ENCODE measurements at regions not wholly inside any gene's neighbourhood (a gene's known extent, or its start where the extent isn't known, plus 50 kb on each side); places are given as distances from the start of the nearest gene placed in this dataset.

DNA sequence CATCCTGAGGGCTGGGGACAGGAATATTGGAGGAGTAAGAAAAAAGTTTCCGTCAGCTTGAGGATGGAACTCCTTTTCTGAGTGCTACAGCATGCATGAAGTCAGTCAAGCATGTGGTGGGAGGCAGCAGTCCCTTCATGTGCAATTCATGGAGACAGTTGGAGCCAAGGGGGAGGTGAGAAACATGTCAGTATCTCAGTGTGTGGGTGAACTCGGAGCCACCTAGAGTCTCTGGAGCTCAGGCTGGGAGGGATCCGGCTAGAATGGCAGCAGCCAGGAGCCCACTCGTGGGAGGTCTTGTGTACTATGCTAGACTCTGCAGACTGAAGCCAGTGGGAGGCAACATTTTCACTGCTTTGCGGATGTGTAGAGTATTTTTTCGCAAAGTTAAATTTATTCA is 60.3 kb downstream of the AVPR1A start:
- Histone ChIP-seq H3K36me3 (ENCODE audit: control insufficient read depth, insufficient read depth, low read length) (no peaks in the 10 kb centered on the region), H3K27me3 (ENCODE audit: control insufficient read depth, insufficient read depth, low read length) (no peaks in the 10 kb centered on the region), H3K4me1 (ENCODE audit: control insufficient read depth, insufficient read depth, low read length) (peaks cover 8% of the 10 kb centered on the region), H3K4me3 (ENCODE audit: low read depth, low read length) (no peak overlapping the region), H3K27ac (ENCODE audit: low read depth, low read length) (no peak overlapping the region), H3K9me3 (ENCODE audit: control insufficient read depth, insufficient read depth, low read depth, low read length) (no peaks in the 10 kb centered on the region), H3K9ac (ENCODE audit: low read length) (no peak overlapping the region)

DNA sequence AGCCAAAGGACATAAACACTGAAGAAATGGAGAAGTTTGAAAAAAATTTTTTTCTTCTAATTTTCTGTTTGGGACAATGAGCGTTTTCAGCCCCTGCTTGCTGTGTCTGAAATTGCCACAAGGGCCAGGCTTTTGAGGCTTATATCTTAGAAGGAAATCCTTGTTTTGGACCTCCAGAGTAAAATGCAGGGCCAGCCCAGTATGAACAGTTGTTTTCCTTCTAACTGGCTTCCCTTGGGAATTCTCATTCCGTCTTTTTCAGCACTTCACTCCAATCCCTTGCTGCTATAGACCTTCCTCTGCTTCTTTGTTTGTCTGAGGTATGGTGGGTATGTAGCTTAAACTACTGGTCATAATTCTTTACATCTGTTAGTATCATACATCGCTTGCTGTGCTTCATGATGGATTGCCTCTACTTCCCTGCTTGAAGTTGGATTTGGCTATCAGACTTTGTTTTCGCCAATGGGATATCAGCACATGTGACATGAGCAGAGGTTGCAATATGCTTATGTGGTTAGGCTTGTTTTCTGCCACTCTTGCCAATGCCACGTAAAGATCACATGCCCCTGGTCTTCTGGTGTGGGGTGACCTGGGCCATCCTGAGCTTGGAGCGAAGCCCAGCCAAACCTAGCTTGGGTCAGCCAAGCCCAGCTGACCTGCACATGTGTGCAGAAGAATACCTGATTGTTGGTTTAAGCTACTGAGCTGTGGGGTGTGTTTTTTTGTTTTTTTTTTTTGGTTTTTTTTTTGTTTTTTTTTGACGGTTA is 64.7 kb downstream of the AVPR1A start:
- Histone ChIP-seq H3K9me3 (ENCODE audit: control insufficient read depth, insufficient read depth, low read depth, low read length) (no peaks in the 10 kb centered on the region), H3K4me1 (ENCODE audit: control insufficient read depth, insufficient read depth, low read length) (peaks cover 15% of the 10 kb centered on the region), H3K4me3 (ENCODE audit: low read depth, low read length) (no peak overlapping the region), H3K9ac (ENCODE audit: low read length) (no peak overlapping the region), H3K36me3 (ENCODE audit: control insufficient read depth, insufficient read depth, low read length) (no peaks in the 10 kb centered on the region), H3K27me3 (ENCODE audit: control insufficient read depth, insufficient read depth, low read length) (no peaks in the 10 kb centered on the region), H3K27ac (ENCODE audit: low read depth, low read length) (no peak overlapping the region)

DNA sequence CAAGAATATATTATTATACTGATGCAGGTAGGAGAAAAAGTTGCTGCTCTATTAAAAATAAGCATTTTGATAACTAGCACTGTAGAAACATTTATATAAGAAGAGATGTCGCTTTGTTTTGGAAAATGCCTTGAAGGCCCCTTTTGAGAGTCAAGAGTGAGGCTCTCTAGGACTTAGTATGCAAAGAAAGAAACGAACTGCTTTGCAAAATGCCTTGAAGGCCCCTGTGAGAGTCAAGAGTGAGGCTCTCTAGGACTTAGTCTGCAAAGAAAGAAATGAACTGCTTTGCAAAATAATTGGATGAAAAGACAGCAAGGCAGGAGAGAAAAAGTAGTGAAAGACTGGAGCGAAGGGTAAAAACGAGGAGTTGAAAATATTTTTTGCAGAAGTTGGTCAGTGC is 65.9 kb downstream of the AVPR1A start:
- H3K4me3 ChIP-seq (ENCODE audit: low read depth, low read length) = no peak overlapping the region
- H3K27ac ChIP-seq (ENCODE audit: low read depth, low read length) = peak overlapping the region; percentile 51; the same call in 1 of the 2 replicates
- no peaks in the 10 kb centered on the region for H3K9me3 ChIP-seq (ENCODE audit: control insufficient read depth, insufficient read depth, low read depth, low read length)
- H3K9ac ChIP-seq (ENCODE audit: low read length) = no peak overlapping the region
- no peaks in the 10 kb centered on the region for H3K27me3 ChIP-seq (ENCODE audit: control insufficient read depth, insufficient read depth, low read length)
- H3K4me1 ChIP-seq (ENCODE audit: control insufficient read depth, insufficient read depth, low read length) = peaks cover 15% of the 10 kb centered on the region
- no peaks in the 10 kb centered on the region for H3K36me3 ChIP-seq (ENCODE audit: control insufficient read depth, insufficient read depth, low read length)

DNA sequence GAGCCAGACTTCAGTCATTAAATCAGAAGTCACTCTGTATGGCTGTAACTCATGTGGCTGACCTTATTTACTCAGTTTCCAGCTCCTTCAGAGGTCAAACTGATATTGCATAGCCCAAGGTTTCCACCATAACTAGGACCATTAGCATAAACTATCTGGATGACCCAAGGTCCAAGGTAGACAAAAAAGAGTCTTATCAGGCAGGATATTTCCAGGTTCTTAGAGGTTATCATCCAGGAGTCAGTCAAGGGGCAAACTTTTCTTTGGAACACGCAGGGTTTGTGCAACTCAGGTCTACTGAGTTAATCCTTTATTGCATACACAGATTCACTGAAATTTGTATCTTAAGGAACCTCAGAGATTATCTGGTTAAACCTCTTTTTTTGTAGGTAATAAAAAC is 66.5 kb downstream of the AVPR1A start:
- Histone ChIP-seq H3K27ac (ENCODE audit: low read depth, low read length) (no peak overlapping the region), H3K27me3 (ENCODE audit: control insufficient read depth, insufficient read depth, low read length) (no peaks in the 10 kb centered on the region), H3K9me3 (ENCODE audit: control insufficient read depth, insufficient read depth, low read depth, low read length) (no peaks in the 10 kb centered on the region), H3K4me3 (ENCODE audit: low read depth, low read length) (no peak overlapping the region), H3K36me3 (ENCODE audit: control insufficient read depth, insufficient read depth, low read length) (no peaks in the 10 kb centered on the region), H3K4me1 (ENCODE audit: control insufficient read depth, insufficient read depth, low read length) (peaks cover 15% of the 10 kb centered on the region), H3K9ac (ENCODE audit: low read length) (no peak overlapping the region)

DNA sequence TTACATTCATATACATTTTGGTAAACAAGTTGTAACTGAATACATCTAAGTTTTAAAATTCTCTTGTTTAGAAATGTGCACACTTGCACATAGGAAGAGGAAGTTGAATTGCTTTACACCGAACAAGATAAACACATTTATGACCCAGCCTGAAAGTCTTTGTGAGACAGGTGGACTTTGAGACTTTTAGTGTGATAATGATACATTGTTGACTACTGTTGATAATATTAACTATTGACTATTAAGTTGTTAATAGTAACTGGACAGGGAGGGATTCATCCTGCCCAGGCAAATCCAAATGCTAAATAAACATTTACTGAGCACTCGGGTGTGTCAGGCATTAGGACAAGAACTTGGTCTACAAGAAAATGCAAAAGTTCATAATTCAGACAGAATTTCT is 68.0 kb downstream of the AVPR1A start:
- H3K27ac ChIP-seq (ENCODE audit: low read depth, low read length) = no peak overlapping the region

DNA sequence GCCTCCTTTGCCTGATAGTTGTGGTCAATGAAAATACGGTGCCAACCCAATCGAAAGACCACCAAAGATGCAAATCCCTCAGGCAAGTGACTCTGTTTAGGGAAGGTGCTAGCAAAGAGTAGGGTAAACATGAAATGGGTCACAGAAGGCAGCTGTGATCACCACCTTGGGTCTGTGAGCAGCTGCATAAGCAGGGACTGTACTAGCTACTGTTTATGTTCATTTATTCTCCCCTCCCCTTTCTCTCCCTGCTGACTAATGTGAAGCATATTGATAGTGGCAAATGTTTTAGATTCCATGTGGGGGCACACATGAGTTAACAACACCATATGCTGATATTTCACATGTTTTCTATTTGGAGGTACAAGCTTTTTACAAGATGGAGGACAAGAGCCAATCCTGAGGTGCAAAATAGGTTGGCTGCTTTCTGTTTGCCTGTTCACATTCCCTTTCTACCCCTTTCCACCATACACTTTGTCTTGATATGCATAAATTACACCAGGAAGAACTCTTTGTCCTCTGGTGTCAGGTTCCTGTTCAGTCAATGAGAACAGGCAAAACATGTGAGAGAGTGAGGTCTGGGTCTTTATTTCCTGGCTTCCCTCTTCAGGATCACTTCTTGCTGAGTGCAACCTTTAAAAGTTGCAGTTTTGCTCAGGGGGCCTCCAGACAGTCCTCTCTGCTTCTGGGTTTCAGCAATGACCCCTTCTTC is 71.1 kb downstream of the AVPR1A start:
- H3K27me3 ChIP-seq (ENCODE audit: control insufficient read depth, insufficient read depth, low read length) = no peaks in the 10 kb centered on the region
- H3K9me3 ChIP-seq (ENCODE audit: control insufficient read depth, insufficient read depth, low read depth, low read length) = no peaks in the 10 kb centered on the region
- no peak overlapping the region for H3K4me3 ChIP-seq (ENCODE audit: low read depth, low read length)
- H3K9ac ChIP-seq (ENCODE audit: low read length) = no peak overlapping the region
- peaks cover 6% of the 10 kb centered on the region; the same call in 1 of the 2 replicates for H3K4me1 ChIP-seq (ENCODE audit: control insufficient read depth, insufficient read depth, low read length)
- no peaks in the 10 kb centered on the region for H3K36me3 ChIP-seq (ENCODE audit: control insufficient read depth, insufficient read depth, low read length)
- H3K27ac ChIP-seq (ENCODE audit: low read depth, low read length) = no peak overlapping the region

More for the DNA sequence above, 68.0 kb downstream of the AVPR1A start:
- no peaks in the 10 kb centered on the region for H3K36me3 ChIP-seq (ENCODE audit: control insufficient read depth, insufficient read depth, low read length)
- no peaks in the 10 kb centered on the region for H3K27me3 ChIP-seq (ENCODE audit: control insufficient read depth, insufficient read depth, low read length)
- peaks cover 15% of the 10 kb centered on the region for H3K4me1 ChIP-seq (ENCODE audit: control insufficient read depth, insufficient read depth, low read length)
- no peak overlapping the region for H3K4me3 ChIP-seq (ENCODE audit: low read depth, low read length)
- no peak overlapping the region for H3K9ac ChIP-seq (ENCODE audit: low read length)
- H3K9me3 ChIP-seq (ENCODE audit: control insufficient read depth, insufficient read depth, low read depth, low read length) = no peaks in the 10 kb centered on the region

DNA sequence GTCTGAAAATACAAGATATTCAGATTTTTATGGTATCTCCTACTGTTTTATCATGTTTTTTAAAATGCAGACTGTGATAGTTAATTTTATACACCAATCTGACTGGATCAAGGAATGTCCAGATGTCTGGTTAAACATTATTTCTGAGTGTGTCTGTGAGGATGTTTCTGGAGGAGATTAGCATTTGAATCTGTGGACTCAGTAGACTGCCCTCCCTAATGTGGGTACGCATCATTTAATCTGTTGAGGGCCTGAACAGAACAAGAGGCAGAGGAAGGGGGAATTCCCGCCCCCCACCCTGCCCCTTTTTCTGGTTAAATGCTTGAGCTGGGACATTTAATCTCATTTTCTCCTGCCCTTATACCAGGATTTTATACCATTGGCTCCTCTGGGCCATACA is 72.1 kb downstream of the AVPR1A start:
- H3K36me3 ChIP-seq (ENCODE audit: control insufficient read depth, insufficient read depth, low read length) = no peaks in the 10 kb centered on the region
- H3K4me3 ChIP-seq (ENCODE audit: low read depth, low read length) = no peak overlapping the region
- no peak overlapping the region for H3K9ac ChIP-seq (ENCODE audit: low read length)
- no peak overlapping the region for H3K27ac ChIP-seq (ENCODE audit: low read depth, low read length)
- no peaks in the 10 kb centered on the region for H3K4me1 ChIP-seq (ENCODE audit: control insufficient read depth, insufficient read depth, low read length)
- H3K27me3 ChIP-seq (ENCODE audit: control insufficient read depth, insufficient read depth, low read length) = no peaks in the 10 kb centered on the region
- H3K9me3 ChIP-seq (ENCODE audit: control insufficient read depth, insufficient read depth, low read depth, low read length) = no peaks in the 10 kb centered on the region

DNA sequence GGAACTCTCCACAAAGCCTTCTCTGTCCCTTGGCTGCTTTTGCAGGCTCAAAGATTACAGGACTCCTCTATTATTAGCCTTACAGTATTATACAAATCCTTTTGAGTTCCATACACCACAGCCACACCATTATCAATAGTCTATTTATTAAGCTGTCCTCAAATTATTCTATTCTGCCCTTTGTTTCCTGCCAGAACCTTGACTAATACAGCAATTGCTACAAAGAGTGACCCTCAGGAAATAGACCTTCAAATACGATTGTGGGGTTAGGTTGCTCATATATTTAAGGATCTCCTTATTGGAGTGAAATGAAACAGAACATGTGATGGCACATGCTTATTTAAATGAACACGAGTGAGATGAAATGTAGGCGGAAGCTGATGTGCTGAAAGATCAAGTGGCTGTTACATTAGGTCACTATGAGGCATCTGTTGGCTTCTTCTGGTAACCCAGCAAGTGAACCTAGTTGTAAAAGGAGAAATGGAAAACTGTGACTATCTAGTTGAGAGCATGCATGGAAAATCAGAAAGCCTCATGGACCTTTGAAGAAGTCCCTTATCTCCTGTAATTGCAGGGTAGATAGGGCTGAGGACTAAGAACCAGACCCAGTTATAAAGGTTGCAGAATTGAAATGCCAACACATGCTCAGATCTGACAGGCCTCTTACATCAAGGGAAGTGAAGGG is 75.5 kb downstream of the AVPR1A start:
- H3K36me3 ChIP-seq (ENCODE audit: control insufficient read depth, insufficient read depth, low read length) = no peaks in the 10 kb centered on the region
- H3K4me1 ChIP-seq (ENCODE audit: control insufficient read depth, insufficient read depth, low read length) = no peaks in the 10 kb centered on the region
- no peak overlapping the region for H3K4me3 ChIP-seq (ENCODE audit: low read depth, low read length)
- no peaks in the 10 kb centered on the region for H3K9me3 ChIP-seq (ENCODE audit: control insufficient read depth, insufficient read depth, low read depth, low read length)
- H3K27ac ChIP-seq (ENCODE audit: low read depth, low read length) = no peak overlapping the region
- H3K27me3 ChIP-seq (ENCODE audit: control insufficient read depth, insufficient read depth, low read length) = no peaks in the 10 kb centered on the region
- no peak overlapping the region for H3K9ac ChIP-seq (ENCODE audit: low read length)

DNA sequence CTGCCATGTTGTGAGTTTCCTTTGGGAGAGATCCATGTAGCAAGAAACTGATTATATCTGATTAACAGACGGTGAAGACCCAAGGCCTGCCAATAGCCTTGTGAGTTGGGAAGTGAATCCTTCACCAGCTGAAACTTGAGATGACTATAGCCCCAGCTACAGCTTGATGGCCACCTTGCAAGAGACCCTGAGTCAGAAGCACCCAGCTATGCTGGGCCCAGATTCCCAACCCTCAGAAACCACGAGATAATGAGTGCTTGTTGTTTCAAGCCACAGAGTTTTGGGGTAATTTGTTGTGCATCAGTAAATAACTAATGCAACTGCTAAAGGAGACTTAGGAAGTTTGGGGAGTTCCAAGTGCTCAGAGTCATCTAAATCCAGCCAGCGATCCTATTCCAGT is 80.3 kb downstream of the AVPR1A start:
- Histone ChIP-seq H3K4me1 (ENCODE audit: control insufficient read depth, insufficient read depth, low read length) (no peaks in the 10 kb centered on the region), H3K27me3 (ENCODE audit: control insufficient read depth, insufficient read depth, low read length) (no peaks in the 10 kb centered on the region), H3K4me3 (ENCODE audit: low read depth, low read length) (no peak overlapping the region), H3K27ac (ENCODE audit: low read depth, low read length) (no peak overlapping the region), H3K36me3 (ENCODE audit: control insufficient read depth, insufficient read depth, low read length) (no peaks in the 10 kb centered on the region), H3K9ac (ENCODE audit: low read length) (no peak overlapping the region), H3K9me3 (ENCODE audit: control insufficient read depth, insufficient read depth, low read depth, low read length) (no peaks in the 10 kb centered on the region)

DNA sequence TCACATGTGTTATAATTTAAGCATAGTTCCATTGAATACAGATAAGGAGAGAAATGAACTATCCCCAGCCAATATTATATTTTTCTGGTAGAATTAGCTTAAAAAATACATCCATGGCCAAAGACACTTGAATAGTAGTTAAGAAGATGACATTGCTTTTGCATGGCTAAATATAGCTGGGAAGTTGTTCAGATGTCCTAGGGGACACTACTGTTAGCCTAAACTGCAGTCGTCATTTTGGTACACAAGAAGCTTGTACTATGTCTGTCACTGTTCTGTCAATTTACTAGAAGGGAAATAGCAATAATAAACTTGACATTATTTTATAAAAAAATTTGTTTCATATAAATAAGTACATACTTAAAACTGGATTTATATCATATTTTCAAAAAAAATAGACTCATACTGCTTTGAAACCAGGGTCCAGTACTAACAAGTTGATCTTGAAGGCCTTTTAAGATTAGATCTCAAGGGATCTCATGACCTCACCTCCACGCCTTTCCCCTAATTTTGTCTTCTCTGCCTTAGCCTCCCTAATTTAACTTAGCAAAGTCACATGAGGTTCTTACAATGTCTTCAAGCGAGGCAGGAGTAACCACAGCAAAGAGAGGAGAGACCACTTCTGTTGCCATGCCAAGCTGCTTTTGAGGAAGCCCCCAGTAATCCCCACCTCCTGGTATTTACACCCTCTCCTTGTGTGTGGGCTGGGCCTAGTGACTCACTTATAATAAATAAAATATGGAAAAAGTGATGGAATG is 81.0 kb downstream of the AVPR1A start:
- no peak overlapping the region for H3K4me3 ChIP-seq (ENCODE audit: low read depth, low read length)
- H3K9me3 ChIP-seq (ENCODE audit: control insufficient read depth, insufficient read depth, low read depth, low read length) = no peaks in the 10 kb centered on the region
- no peaks in the 10 kb centered on the region for H3K27me3 ChIP-seq (ENCODE audit: control insufficient read depth, insufficient read depth, low read length)
- no peak overlapping the region for H3K27ac ChIP-seq (ENCODE audit: low read depth, low read length)
- H3K9ac ChIP-seq (ENCODE audit: low read length) = no peak overlapping the region
- no peaks in the 10 kb centered on the region for H3K4me1 ChIP-seq (ENCODE audit: control insufficient read depth, insufficient read depth, low read length)
- no peaks in the 10 kb centered on the region for H3K36me3 ChIP-seq (ENCODE audit: control insufficient read depth, insufficient read depth, low read length)

Data from HUES6 (cell line).